Thymus (tissue), 11 donors: ENCODE measurements at regions not wholly inside any gene's neighbourhood (a gene's known extent, or its start where the extent isn't known, plus 50 kb on each side); places are given as distances from the start of the nearest gene placed in this dataset.
"Not testable (repeated sequence)": the region's sequence is repeated elsewhere in the genome, so short reads cannot be mapped to it uniquely, and the experiment has no call there.

Experiments used
- DNase-seq, 9 donors: peaks; one replicate each; pipeline ENCODE4 v3.0.0-alpha.2; 2013; ENCODE audit warnings: low spot score in 9 of 9, low read depth in 6 of 9, missing footprints in 1 of 9
- H3K27ac ChIP-seq, 2 donors: one replicate each; pipeline ENCODE4 v1.5.1; 2013; ENCODE audit warnings: control low read depth in 1 of 2, low read depth in 1 of 2, low read length in 1 of 2, mild to moderate bottlenecking in 1 of 2, moderate library complexity in 1 of 2
- H3K27me3 ChIP-seq, 2 donors: one replicate each; pipeline ENCODE4 v1.5.1; 2013; ENCODE audit warnings: low read length in 1 of 2; ENCODE audit not compliant: control insufficient read depth in 2 of 2, insufficient read depth in 1 of 2
- H3K36me3 ChIP-seq, 2 donors: one replicate each; pipeline ENCODE4 v1.5.1; 2013; ENCODE audit warnings: low read length in 1 of 2, mild to moderate bottlenecking in 1 of 2, moderate library complexity in 1 of 2; ENCODE audit not compliant: control insufficient read depth in 2 of 2, insufficient read depth in 2 of 2
- H3K4me1 ChIP-seq, 2 donors: one replicate each; pipeline ENCODE4 v1.5.1; 2013; ENCODE audit warnings: low read length in 2 of 2; ENCODE audit not compliant: control insufficient read depth in 2 of 2, insufficient read depth in 2 of 2
- H3K4me3 ChIP-seq, 2 donors: one replicate each; pipeline ENCODE4 v1.5.1; 2013; ENCODE audit warnings: low read length in 2 of 2, control low read depth in 1 of 2, mild to moderate bottlenecking in 1 of 2
- H3K9me3 ChIP-seq, 2 donors: one replicate each; pipeline ENCODE4 v1.5.1; 2013; ENCODE audit warnings: low read length in 1 of 2, mild to moderate bottlenecking in 1 of 2; ENCODE audit not compliant: control insufficient read depth in 2 of 2, insufficient read depth in 1 of 2
- whole genome bisulfite sequencing: extraction: QIAGEN DNeasy Blood & Tissue Kit; methylation state at CpG from one replicate; pipeline ENCODE4 v1.1.7; 2013; 5-methylcytosine and 5-hydroxymethylcytosine counted together
- donor health status: healthy.

DNA sequence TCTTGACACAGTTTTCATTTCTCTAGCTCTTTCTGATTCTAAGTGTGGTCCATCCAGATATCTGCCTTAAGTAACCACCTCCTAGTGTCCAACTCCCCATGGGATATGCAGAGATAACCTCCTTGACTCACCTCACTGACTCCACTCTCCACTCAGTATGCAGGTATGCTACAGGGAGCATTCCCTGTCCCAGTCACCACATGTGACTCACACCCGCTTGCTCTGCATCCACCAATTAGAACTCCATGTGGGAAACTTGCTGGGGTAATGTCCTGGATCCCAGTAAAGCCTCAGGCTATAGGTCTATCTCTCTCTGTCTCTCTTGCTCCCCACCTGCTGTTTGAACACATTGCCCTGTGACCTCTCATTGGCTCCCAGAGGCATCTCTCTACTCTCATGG is 563.9 kb downstream of the HTR1A start:
- H3K36me3 ChIP-seq, result no peaks in the 10 kb centered on the region
- WGBS, result 90% methylated on average over 1 of the region's 1 CpG
- no peaks in the 10 kb centered on the region for H3K27me3 ChIP-seq
- no peaks in the 10 kb centered on the region for H3K4me1 ChIP-seq
- H3K27ac ChIP-seq, result no peak overlapping the region
- H3K9me3 ChIP-seq, result no peaks in the 10 kb centered on the region
- no peak for DNase-seq
- H3K4me3 ChIP-seq, result no peak overlapping the region

DNA sequence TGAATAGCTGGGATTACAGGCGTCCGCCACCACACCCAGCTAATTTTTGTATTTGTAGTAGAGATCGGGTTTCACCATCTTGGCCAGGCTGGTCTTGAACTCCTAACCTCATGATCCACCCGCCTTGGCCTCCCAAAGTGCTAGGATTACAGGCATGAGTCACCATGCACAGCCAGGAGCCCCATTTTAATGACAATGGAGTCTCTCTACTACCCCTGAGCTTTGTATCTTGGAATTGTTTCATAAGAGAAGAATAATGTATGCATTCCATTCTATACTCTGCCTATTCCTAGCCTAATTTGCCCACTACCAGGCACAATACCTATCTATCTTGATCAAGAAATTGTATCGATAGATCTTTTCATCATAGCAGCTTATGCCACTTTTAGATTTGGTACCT is 574.1 kb downstream of the HTR1A start:
- H3K4me1 ChIP-seq, H3K27me3 ChIP-seq, H3K36me3 ChIP-seq, H3K4me3 ChIP-seq, H3K27ac ChIP-seq, H3K9me3 ChIP-seq, DNase-seq: not testable (repeated sequence)
- 92% methylated on average over 5 of the region's 5 CpGs for WGBS

DNA sequence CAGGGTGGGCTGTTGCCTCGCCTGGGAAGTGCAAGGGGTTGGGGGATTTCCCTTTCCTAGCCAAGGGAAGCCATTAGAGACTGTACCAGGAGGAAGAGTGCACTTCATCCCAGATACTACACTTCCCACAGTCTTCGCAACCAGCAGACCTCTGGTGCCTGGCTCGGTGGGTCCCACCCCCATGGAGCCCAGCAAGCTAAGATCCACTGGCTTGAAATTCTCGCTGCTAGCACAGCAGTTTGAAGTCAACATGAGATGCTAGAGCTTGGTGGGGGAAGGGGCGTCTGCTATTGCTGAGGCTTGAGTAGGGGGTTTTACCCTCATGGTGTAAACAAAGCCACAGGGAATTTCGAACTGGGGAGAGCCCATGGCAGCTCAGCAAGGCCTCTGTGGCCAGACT is 586.4 kb downstream of the HTR1A start:
- Histone ChIP-seq H3K4me1 (no peaks in the 10 kb centered on the region), H3K4me3 (no peak overlapping the region), H3K36me3 (no peaks in the 10 kb centered on the region), H3K27ac (no peak overlapping the region), H3K27me3 (no peaks in the 10 kb centered on the region), H3K9me3 (no peaks in the 10 kb centered on the region)
- WGBS, result 72% methylated on average over 6 of the region's 6 CpGs
- DNase-seq, result no peak

DNA sequence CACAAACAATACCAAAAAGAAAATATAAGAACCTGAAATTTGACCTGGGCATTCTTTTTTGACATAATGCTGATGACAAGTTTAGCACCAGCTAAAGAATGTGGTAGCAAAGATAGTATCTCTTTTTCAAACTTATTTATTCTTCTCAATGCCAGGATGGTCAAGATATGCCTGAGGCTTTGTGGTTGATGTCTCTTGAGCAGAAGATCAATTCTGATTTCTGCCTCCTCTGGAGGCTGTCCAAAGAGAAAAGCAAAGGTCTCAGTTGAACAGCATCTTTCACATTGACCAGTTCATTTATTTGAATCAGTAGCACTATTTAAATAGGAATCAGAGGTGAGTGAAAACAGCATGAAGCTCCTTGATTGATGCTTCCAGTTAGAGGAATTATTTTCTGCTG is 588.2 kb downstream of the HTR1A start:
- Histone ChIP-seq H3K27me3 (no peaks in the 10 kb centered on the region), H3K27ac (no peak overlapping the region), H3K36me3 (no peaks in the 10 kb centered on the region), H3K4me3 (no peak overlapping the region), H3K4me1 (no peaks in the 10 kb centered on the region), H3K9me3 (no peaks in the 10 kb centered on the region)
- DNase-seq, result no peak

DNA sequence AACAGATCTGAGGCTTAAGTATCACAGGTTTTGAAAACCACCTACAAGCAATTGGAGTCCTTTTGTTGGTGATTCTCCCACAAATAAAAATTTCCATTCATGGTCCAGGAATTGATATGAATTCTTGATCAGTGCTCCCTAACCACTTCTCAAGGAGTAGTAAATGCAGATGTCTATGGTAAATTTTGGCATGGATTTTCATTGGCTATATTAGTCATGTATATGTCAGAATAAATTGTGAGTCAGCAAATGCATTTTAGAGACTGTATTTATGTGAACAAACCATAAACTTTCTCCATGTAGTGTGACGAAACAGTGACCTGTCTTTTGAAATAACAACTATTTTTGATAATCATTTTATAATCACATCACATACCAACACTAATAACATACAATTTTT is 611.1 kb downstream of the HTR1A start:
- no peak for DNase-seq
- no peaks in the 10 kb centered on the region for H3K9me3 ChIP-seq
- WGBS, result 82% methylated on average over 1 of the region's 1 CpG
- H3K4me1 ChIP-seq, result no peaks in the 10 kb centered on the region
- no peaks in the 10 kb centered on the region for H3K27me3 ChIP-seq
- H3K27ac ChIP-seq, result no peak overlapping the region
- H3K4me3 ChIP-seq, result no peak overlapping the region
- H3K36me3 ChIP-seq, result no peaks in the 10 kb centered on the region

DNA sequence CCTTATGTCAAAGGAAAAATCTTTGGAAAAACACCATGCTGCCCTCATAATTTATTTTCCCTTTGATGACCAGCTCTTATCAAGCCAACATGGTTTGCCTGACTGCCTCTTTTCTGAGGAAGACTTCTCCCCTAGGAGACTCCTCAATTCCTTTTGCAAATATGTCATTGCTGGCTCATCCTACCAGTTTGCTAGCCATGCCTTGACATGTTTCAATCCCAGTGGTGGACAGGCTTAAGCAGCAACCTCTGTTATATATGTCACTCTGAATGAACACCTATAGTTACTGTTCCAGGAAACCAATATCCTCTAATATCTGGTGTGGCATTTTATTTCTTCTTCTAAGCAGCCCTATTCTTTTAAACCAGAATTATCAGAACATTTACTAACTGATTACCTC is 615.8 kb downstream of the HTR1A start:
- Histone ChIP-seq H3K4me1 (no peaks in the 10 kb centered on the region), H3K27me3 (no peaks in the 10 kb centered on the region), H3K4me3 (no peak overlapping the region), H3K27ac (no peak overlapping the region), H3K9me3 (no peaks in the 10 kb centered on the region), H3K36me3 (no peaks in the 10 kb centered on the region)
- DNase-seq, result no peak

DNA sequence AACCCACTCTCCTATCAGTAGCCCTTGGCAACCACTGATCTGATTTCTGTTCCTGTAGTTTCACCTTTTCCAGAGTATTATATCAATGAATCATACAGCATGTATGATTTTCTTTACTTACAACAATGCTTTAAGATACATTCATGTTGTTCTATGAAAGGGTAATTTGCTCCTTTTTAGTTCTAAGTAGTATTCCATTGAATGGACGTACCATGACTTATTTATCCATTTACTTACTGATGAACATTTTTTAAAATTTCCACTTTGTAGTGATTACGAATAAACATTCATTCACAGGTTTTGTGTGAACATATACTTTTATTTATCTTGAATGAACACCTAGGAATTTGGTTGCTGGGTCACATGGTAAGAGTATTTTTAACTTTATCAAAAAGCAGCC is 620.8 kb downstream of the HTR1A start:
- Histone ChIP-seq H3K9me3 (no peaks in the 10 kb centered on the region), H3K36me3 (no peaks in the 10 kb centered on the region), H3K4me1 (no peaks in the 10 kb centered on the region), H3K27ac (no peak overlapping the region), H3K27me3 (no peaks in the 10 kb centered on the region), H3K4me3 (no peak overlapping the region)
- DNase-seq, result no peak
- WGBS, result 94% methylated on average over 2 of the region's 2 CpGs

DNA sequence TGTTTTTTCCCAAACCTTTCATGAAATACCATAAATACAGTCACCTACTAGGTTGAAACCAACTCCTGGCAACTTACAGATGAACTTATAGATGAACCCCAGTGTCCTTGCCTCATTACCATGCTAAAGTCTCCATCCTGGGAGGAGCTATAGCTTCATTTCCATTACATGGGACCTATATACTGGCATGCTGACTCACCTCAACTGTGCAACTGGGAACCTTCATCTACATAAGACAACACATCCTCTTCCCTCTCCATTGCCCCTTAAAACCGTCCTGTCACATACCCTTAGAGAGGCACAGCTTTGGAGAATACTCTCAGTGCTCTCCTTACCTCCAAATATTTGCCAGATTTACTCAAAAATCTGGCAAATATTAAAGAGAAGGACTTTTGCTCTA is 638.3 kb downstream of the HTR1A start:
- DNase-seq, result no peak
- Histone ChIP-seq H3K36me3 (no peaks in the 10 kb centered on the region), H3K9me3 (no peaks in the 10 kb centered on the region), H3K4me3 (no peak overlapping the region), H3K27me3 (no peaks in the 10 kb centered on the region), H3K4me1 (no peaks in the 10 kb centered on the region), H3K27ac (no peak overlapping the region)
- WGBS, result 54% methylated on average over 1 of the region's 1 CpG

DNA sequence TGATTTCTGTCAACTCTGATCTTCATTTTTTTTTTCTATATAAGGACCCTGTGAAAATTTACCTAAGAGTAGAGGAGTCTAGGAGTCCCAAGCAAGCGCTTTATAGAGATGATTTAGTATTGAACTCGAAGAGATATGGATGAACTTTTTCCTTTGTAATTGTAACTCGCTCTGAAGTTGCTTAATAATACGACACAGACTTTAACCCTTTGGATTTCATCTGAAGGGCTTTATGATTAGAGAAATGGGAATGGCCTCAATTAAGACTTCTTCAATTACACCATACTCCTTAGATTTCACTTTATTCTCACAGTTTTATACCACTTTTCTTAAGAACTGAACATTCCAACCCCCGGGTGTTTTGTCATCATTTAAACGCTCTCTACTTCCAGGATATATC is 647.7 kb downstream of the HTR1A start:
- DNase-seq, result no peak
- no peaks in the 10 kb centered on the region for H3K9me3 ChIP-seq
- H3K27ac ChIP-seq, result no peak overlapping the region
- 93% methylated on average over 6 of the region's 6 CpGs for WGBS
- no peak overlapping the region for H3K4me3 ChIP-seq
- no peaks in the 10 kb centered on the region for H3K4me1 ChIP-seq
- H3K36me3 ChIP-seq, result no peaks in the 10 kb centered on the region
- H3K27me3 ChIP-seq, result no peaks in the 10 kb centered on the region

DNA sequence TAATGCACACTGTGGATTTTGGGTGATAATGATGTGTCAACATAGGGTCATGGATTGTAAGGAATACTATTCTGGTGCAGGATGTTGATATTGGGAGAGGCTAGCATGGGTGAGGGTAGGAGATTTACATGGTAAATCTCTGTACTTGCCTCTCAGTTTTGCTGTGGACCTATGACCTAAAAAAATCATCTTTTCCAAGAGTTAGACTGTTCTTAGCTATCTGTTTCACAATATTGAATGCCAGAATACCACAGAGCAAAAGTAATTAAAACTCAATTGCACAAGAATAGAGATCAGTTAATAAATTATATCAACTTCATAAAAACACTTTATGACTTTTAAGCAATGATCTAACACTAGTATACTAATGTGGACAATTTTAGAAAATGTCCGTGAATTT is 651.6 kb downstream of the HTR1A start:
- WGBS, result 96% methylated on average over 1 of the region's 1 CpG
- Histone ChIP-seq H3K27me3 (no peaks in the 10 kb centered on the region), H3K36me3 (no peaks in the 10 kb centered on the region), H3K4me1 (no peaks in the 10 kb centered on the region), H3K4me3 (no peak overlapping the region), H3K9me3 (no peaks in the 10 kb centered on the region), H3K27ac (no peak overlapping the region)
- no peak for DNase-seq
